CD4-positive, CD25-positive, alpha-beta regulatory T cell (primary cell): ENCODE measurements at regions not wholly inside any gene's neighbourhood (a gene's known extent, or its start where the extent isn't known, plus 50 kb on each side); places are given as distances from the start of the nearest gene placed in this dataset.

Source experiments
- ATAC-seq, 2 donors: fragments of 150-1000 bp; cut with Tn5 transposase; one replicate each; pipeline ENCODE4 v1.10.0; 2021; ENCODE audit warnings: low read depth in 2 of 2, moderate number of reproducible peaks in 2 of 2, moderate library complexity in 1 of 2
- DNase-seq, 3 donors: peaks; one replicate each; pipeline versions ENCODE4 v3.0.0 to v3.0.0-alpha.2; 2012 to 2022; ENCODE audit warnings: mixed read lengths in 1 of 3
- H3K27ac ChIP-seq: one replicate; pipeline ENCODE4 v1.7.0; 2013; ENCODE audit warnings: mild to moderate bottlenecking, low read length; ENCODE audit not compliant: insufficient read depth, poor library complexity, severe bottlenecking
- H3K27me3 ChIP-seq: one replicate; pipeline ENCODE4 v1.7.0; 2013; ENCODE audit warnings: low read length; ENCODE audit not compliant: control insufficient read depth, insufficient read depth
- H3K36me3 ChIP-seq: one replicate; pipeline ENCODE4 v1.7.0; 2013; ENCODE audit warnings: mild to moderate bottlenecking, low read length, moderate library complexity; ENCODE audit not compliant: control insufficient read depth, insufficient read depth
- H3K4me1 ChIP-seq: 2 replicates; pipeline ENCODE4 v1.7.0; 2013; ENCODE audit warnings: mild to moderate bottlenecking, low read length; ENCODE audit not compliant: insufficient read depth, control insufficient read depth, poor library complexity, severe bottlenecking
- H3K4me3 ChIP-seq: one replicate; pipeline ENCODE4 v1.7.0; 2013; ENCODE audit warnings: low read depth, mild to moderate bottlenecking, low read length, moderate library complexity
- H3K9me3 ChIP-seq, 2 experiments: 1 replicate in 1 of 2; 2 replicates in 1 of 2; pipeline ENCODE4 v1.7.0; 2013; ENCODE audit warnings: low read length in 2 of 2, mild to moderate bottlenecking in 1 of 2, moderate library complexity in 1 of 2; ENCODE audit not compliant: control insufficient read depth in 2 of 2
- H3K27ac Mint-ChIP-seq, 3 donors: one replicate each; pipeline ENCODE4 v1.8.0; 2020 to 2022; ENCODE audit warnings: mild to moderate bottlenecking in 3 of 3, mixed read lengths in 3 of 3, moderate library complexity in 2 of 3
- H3K27me3 Mint-ChIP-seq: one replicate; pipeline ENCODE4 v1.8.0; 2022; ENCODE audit warnings: mild to moderate bottlenecking, mixed read lengths
- H3K36me3 Mint-ChIP-seq: one replicate; pipeline ENCODE4 v1.8.0; 2020; ENCODE audit warnings: mixed read lengths
- H3K4me1 Mint-ChIP-seq, 4 donors: one replicate each; pipeline ENCODE4 v1.8.0; 2020 to 2022; ENCODE audit warnings: mixed read lengths in 4 of 4, mild to moderate bottlenecking in 1 of 4
- H3K4me3 Mint-ChIP-seq, 4 donors: one replicate each; pipeline ENCODE4 v1.8.0; 2020 to 2022; ENCODE audit warnings: mild to moderate bottlenecking in 4 of 4, mixed read lengths in 4 of 4, moderate library complexity in 3 of 4
- H3K9me3 Mint-ChIP-seq, 7 donors: one replicate each; pipeline ENCODE4 v1.8.0; 2020 to 2022; ENCODE audit warnings: mixed read lengths in 7 of 7, mild to moderate bottlenecking in 3 of 7, moderate library complexity in 2 of 7

DNA sequence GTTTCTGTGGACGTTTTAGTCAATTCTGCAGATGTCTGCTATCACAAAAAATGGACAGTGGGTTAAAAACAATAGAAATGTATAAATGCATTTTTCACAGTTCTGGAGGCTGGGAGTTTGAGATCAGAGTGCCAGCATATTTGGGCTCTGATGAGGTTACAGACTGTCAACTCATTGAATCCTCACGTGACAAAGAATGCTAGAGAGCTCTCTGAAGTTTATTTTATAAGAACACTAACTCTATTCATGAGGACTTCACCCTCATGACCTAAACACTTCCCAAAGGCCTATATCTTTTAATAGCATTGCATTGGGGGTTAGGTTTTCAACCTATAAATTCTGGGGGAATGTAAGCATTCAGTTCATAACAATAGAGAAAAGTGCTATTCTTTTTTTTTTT is 182.6 kb upstream of the SLITRK3 start:
- peaks cover 0 to 6% of the 10 kb centered on the region in 2 experiments for H3K9me3 ChIP-seq
- no peaks in the 10 kb centered on the region for H3K4me1 ChIP-seq
- no peak for DNase-seq
- no peaks in the 10 kb centered on the region for H3K36me3 Mint-ChIP-seq
- no peaks in the 10 kb centered on the region for H3K4me1 Mint-ChIP-seq
- H3K27ac Mint-ChIP-seq = no peak overlapping the region
- H3K27ac ChIP-seq = no peak overlapping the region
- no peaks in the 10 kb centered on the region for H3K27me3 Mint-ChIP-seq
- H3K36me3 ChIP-seq = no peaks in the 10 kb centered on the region
- H3K4me3 ChIP-seq = no peak overlapping the region
- ATAC-seq = no peak
- peaks cover 0 to 16% (median 5%) of the 10 kb centered on the region in 7 donors for H3K9me3 Mint-ChIP-seq
- H3K4me3 Mint-ChIP-seq = no peak overlapping the region
- no peaks in the 10 kb centered on the region for H3K27me3 ChIP-seq

DNA sequence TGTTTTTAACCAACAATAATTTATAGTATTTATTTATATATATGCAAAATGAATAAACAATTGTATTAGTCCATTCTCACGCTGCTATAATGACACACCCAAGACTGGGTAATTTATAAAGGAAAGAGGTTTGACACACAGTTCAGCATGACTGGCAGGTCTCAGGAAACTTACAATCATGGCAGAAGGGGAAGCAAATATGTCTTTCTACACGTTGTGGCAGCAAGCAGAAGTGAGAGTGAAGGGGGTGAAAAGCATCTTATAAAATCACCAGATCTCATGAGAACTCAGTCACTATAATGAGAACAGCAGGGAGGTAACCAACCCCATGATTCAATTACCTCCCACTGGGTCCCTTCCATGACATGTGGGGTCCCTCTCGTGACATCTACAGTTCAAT is 162.8 kb upstream of the SLITRK3 start:
- DNase-seq (no peak), ATAC-seq (no peak)
- H3K4me3 ChIP-seq = no peak overlapping the region
- no peak overlapping the region for H3K27ac Mint-ChIP-seq
- no peaks in the 10 kb centered on the region for H3K4me1 ChIP-seq
- no peaks in the 10 kb centered on the region for H3K4me1 Mint-ChIP-seq
- no peaks in the 10 kb centered on the region for H3K36me3 ChIP-seq
- H3K27me3 ChIP-seq = no peaks in the 10 kb centered on the region
- H3K27me3 Mint-ChIP-seq = no peaks in the 10 kb centered on the region
- no peaks in the 10 kb centered on the region for H3K36me3 Mint-ChIP-seq
- H3K9me3 ChIP-seq = peaks cover 0 to 7% of the 10 kb centered on the region in 2 experiments
- H3K4me3 Mint-ChIP-seq = no peak overlapping the region
- H3K9me3 Mint-ChIP-seq = peaks cover 0 to 21% (median 0%) of the 10 kb centered on the region in 7 donors
- H3K27ac ChIP-seq = no peak overlapping the region

DNA sequence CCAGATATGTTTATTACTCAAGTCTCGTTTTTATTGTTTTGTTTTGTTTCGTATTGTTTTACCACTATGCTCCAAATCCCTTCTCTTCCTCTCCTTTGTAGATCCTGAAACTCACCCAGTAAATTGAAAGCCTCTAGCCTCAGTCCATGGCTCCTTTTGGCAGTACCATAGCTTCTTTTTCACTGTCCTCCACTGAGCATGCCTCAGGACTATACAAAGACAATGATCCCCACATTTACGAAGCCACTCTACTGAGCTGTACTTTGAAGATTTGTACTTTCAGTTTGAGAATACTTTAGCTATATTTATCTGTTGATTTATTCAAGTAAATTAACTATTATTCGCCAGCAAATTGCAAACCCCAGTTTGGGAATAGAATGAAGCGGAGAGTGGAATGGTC is 159.1 kb upstream of the SLITRK3 start:
- H3K27me3 ChIP-seq = no peaks in the 10 kb centered on the region
- H3K27ac Mint-ChIP-seq = no peak overlapping the region
- ATAC-seq = no peak
- no peaks in the 10 kb centered on the region for H3K36me3 Mint-ChIP-seq
- no peak overlapping the region for H3K4me3 Mint-ChIP-seq
- H3K27me3 Mint-ChIP-seq = no peaks in the 10 kb centered on the region
- DNase-seq = no peak
- peaks cover 0 to 13% (median 7%) of the 10 kb centered on the region in 7 donors for H3K9me3 Mint-ChIP-seq
- no peaks in the 10 kb centered on the region for H3K4me1 ChIP-seq
- H3K9me3 ChIP-seq = peaks cover 3 to 4% of the 10 kb centered on the region in 2 experiments
- no peak overlapping the region for H3K27ac ChIP-seq
- H3K4me1 Mint-ChIP-seq = no peaks in the 10 kb centered on the region
- no peaks in the 10 kb centered on the region for H3K36me3 ChIP-seq
- no peak overlapping the region for H3K4me3 ChIP-seq

DNA sequence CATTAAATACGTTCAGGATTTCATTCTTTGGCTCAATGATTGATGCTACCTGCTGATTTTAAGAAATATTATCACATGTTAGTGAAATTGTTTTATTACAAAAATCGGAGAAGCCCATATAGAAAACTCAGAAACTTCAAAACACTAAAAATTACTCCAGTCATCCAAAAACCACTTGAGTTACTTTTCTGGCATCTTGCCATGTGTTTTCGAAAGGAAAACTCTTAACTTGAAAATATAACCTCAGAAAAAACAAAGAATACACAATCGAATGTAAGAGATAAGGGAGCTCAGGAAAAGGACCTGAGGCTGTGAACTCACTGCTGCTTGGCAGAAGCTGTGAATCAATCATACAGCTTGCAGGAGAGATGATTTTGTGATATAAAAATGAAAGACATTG is 151.3 kb upstream of the SLITRK3 start:
- no peak for ATAC-seq
- H3K4me3 Mint-ChIP-seq = no peak overlapping the region

DNA sequence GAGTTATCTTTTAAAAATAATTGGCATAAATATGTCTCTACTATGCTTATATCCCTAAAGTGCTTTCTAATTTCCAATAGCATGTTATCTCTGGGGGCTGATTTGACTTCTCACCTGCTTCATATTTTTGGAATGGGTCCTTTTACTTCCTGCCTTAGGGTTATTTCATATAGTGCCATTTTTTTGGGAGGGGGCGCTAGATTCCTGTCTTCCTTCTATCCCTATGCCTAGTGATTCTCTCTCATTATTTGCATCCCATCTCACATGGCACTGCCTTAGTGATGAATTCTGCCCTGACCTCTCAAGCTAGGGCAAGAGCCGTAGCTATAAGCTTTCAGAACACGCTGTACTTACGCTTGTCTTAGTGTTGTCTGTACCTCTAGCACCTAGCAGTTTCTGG is 150.3 kb upstream of the SLITRK3 start:
- Mint-ChIP-seq H3K4me1 (no peaks in the 10 kb centered on the region), H3K4me3 (no peak overlapping the region), H3K27ac (no peak overlapping the region), H3K27me3 (no peaks in the 10 kb centered on the region), H3K9me3 (peaks cover 0 to 18% (median 11%) of the 10 kb centered on the region in 7 donors), H3K36me3 (no peaks in the 10 kb centered on the region)
- Histone ChIP-seq H3K9me3 (peaks cover 0 to 10% of the 10 kb centered on the region in 2 experiments), H3K27me3 (no peaks in the 10 kb centered on the region), H3K27ac (no peak overlapping the region), H3K4me1 (no peaks in the 10 kb centered on the region), H3K36me3 (no peaks in the 10 kb centered on the region), H3K4me3 (no peak overlapping the region)
- ATAC-seq (no peak), DNase-seq (no peak)

More for the DNA sequence above, 151.3 kb upstream of the SLITRK3 start:
- H3K4me1 ChIP-seq = no peaks in the 10 kb centered on the region
- peaks cover 0 to 21% (median 9%) of the 10 kb centered on the region in 7 donors for H3K9me3 Mint-ChIP-seq
- no peaks in the 10 kb centered on the region for H3K27me3 Mint-ChIP-seq
- H3K36me3 ChIP-seq = no peaks in the 10 kb centered on the region
- H3K27ac ChIP-seq = no peak overlapping the region
- no peaks in the 10 kb centered on the region for H3K4me1 Mint-ChIP-seq
- no peak for DNase-seq
- H3K9me3 ChIP-seq = peaks cover 0 to 10% of the 10 kb centered on the region in 2 experiments
- no peaks in the 10 kb centered on the region for H3K36me3 Mint-ChIP-seq
- no peak overlapping the region for H3K4me3 ChIP-seq
- no peak overlapping the region for H3K27ac Mint-ChIP-seq
- H3K27me3 ChIP-seq = no peaks in the 10 kb centered on the region

DNA sequence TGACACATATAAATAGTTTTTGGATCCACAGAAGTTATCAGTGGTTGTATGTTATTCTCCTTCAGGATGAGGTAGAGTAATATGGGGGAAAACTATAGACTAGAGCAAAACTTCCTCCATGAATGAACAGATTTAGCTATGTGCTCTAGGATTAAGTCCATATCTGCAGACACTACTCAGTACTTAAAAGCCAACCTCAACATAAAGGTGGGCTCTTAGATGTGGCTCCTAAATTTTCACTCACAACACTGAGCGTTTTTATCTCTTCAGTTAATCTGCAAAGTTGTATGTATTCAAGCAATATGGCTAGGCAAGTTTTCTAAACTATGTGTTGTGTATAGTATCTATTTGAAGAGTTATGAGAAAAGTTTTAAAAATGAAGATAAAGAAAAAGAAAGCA is 147.0 kb upstream of the SLITRK3 start:
- H3K27ac ChIP-seq = no peak overlapping the region
- DNase-seq (no peak), ATAC-seq (no peak)
- no peaks in the 10 kb centered on the region for H3K36me3 Mint-ChIP-seq
- peaks cover 0 to 20% (median 10%) of the 10 kb centered on the region in 7 donors for H3K9me3 Mint-ChIP-seq
- H3K27me3 Mint-ChIP-seq = no peaks in the 10 kb centered on the region
- H3K36me3 ChIP-seq = no peaks in the 10 kb centered on the region
- no peaks in the 10 kb centered on the region for H3K27me3 ChIP-seq
- H3K27ac Mint-ChIP-seq = no peak overlapping the region
- no peaks in the 10 kb centered on the region for H3K4me1 Mint-ChIP-seq
- H3K4me1 ChIP-seq = no peaks in the 10 kb centered on the region
- no peak overlapping the region for H3K4me3 ChIP-seq
- H3K9me3 ChIP-seq = peaks cover 0 to 6% of the 10 kb centered on the region in 2 experiments
- no peak overlapping the region for H3K4me3 Mint-ChIP-seq

DNA sequence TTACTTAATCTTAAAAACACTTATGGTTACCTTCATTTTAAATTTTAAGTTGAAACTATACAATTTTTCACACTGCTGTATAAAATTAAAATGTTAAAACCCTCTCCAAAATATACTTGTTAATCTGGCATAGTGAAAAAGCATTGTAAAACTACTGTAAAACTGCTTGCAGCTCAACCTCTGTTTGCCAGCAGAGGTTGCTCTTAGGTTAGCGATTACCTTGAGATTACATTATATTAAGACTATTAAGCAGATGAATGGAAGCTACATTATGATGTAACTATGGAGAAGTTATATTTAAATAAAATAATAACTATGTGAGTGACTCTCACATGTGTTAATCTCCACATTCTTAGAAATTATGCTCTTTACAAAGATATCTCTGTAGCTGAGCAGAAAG is 143.6 kb upstream of the SLITRK3 start:
- no peaks in the 10 kb centered on the region for H3K9me3 ChIP-seq
- Mint-ChIP-seq H3K36me3 (no peaks in the 10 kb centered on the region), H3K4me1 (no peaks in the 10 kb centered on the region), H3K9me3 (peaks cover 0 to 15% (median 7%) of the 10 kb centered on the region in 7 donors), H3K27me3 (no peaks in the 10 kb centered on the region), H3K4me3 (no peak overlapping the region), H3K27ac (no peak overlapping the region)
- DNase-seq = no peak
- no peak for ATAC-seq
- H3K27ac ChIP-seq = no peak overlapping the region
- H3K4me3 ChIP-seq = no peak overlapping the region
- H3K4me1 ChIP-seq = no peaks in the 10 kb centered on the region
- H3K27me3 ChIP-seq = no peaks in the 10 kb centered on the region
- H3K36me3 ChIP-seq = no peaks in the 10 kb centered on the region

DNA sequence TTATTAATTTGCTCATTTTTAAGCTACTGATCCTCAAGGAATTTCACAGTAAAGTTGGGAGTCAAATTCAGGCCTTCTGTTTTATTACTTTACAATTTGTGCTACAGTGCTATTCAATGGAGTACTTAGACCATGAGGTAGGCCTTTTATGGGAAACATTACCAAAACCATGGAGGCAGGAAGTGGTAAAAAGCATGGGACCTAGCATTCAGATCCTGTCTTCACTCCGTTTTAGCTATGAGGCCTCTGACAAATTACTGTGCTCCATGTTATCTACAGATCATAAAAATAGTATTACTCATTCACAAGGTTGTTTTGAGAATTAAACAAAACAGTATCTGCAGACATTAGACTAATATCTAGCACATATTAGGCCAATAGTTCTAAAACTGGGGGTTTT is 140.6 kb upstream of the SLITRK3 start:
- Mint-ChIP-seq H3K27ac (no peak overlapping the region), H3K9me3 (peaks cover 3 to 13% (median 4%) of the 10 kb centered on the region in 7 donors), H3K4me3 (no peak overlapping the region), H3K36me3 (no peaks in the 10 kb centered on the region), H3K4me1 (no peaks in the 10 kb centered on the region), H3K27me3 (no peaks in the 10 kb centered on the region)
- H3K36me3 ChIP-seq = no peaks in the 10 kb centered on the region
- no peaks in the 10 kb centered on the region for H3K27me3 ChIP-seq
- no peaks in the 10 kb centered on the region for H3K9me3 ChIP-seq
- ATAC-seq = no peak
- no peaks in the 10 kb centered on the region for H3K4me1 ChIP-seq
- no peak overlapping the region for H3K4me3 ChIP-seq
- DNase-seq = no peak
- no peak overlapping the region for H3K27ac ChIP-seq
